HG03066 (cell line): ENCODE measurements at regions not wholly inside any gene's neighbourhood (a gene's known extent, or its start where the extent isn't known, plus 50 kb on each side); places are given as distances from the start of the nearest gene placed in this dataset.

ENCODE experiments used
- ATAC-seq: cut with Tn5 transposase; IDR thresholded peaks from one replicate; pipeline ENCODE4 v1.9.1; 2021; ENCODE audit warnings: low read depth; ENCODE audit not compliant: unreplicated experiment

- ATAC-seq = no peak
Observed at GRCh38 chr5:54859316-54859715, 126.1 kb downstream of the ESM1 start.

GRCh38 chr5:54854883-54855581 lies 130.4 kb downstream of the ESM1 start:
- no peak for ATAC-seq

DNA sequence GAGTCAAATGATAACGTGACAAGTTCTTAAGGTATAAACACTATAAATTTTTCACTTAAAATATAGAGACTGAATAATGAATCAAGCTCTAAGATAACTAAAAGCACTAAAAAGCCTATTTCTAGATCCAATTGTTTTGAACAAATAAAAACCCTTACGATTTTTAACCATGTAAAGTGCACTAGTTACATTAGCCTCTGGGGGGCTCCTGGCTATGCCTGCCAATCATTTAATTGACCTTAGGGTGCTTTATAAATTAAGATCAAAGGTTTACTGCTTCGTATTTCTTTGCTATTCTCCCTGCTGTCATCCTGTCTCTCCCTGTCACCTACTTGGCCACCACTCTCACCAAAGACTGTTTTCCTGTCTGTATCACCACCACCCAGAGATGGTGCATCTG lies 133.4 kb downstream of the ESM1 start:
- ATAC-seq = no peak

- ATAC-seq = no peak
Observed at GRCh38 chr5:54851449-54851848, 133.9 kb downstream of the ESM1 start.

GRCh38 chr5:54848581-54848980 lies 136.8 kb downstream of the ESM1 start:
- no peak for ATAC-seq

- no peak for ATAC-seq
Observed at GRCh38 chr5:54845567-54845941, 139.8 kb downstream of the ESM1 start.

GRCh38 chr5:54844905-54845566 lies 140.4 kb downstream of the ESM1 start:
- ATAC-seq = no peak

DNA sequence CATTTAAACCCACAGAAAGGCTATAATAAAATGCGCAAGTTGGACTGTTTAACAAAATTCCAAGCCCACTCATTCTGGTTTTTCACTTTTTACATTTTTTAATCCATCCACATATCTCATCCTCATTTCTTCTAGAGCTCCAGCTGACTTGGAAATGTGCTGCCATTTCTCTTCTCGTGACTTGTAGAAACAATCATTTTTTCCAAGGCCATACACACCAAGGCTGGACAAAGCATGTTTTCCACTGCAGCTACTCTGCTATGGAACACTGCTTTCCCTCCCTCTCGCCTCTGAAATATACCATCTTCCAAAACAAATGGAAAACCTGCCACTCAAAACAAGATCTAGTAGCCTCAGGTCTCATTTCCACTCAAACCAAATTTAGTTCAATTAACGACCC lies 141.1 kb downstream of the ESM1 start:
- no peak for ATAC-seq

DNA sequence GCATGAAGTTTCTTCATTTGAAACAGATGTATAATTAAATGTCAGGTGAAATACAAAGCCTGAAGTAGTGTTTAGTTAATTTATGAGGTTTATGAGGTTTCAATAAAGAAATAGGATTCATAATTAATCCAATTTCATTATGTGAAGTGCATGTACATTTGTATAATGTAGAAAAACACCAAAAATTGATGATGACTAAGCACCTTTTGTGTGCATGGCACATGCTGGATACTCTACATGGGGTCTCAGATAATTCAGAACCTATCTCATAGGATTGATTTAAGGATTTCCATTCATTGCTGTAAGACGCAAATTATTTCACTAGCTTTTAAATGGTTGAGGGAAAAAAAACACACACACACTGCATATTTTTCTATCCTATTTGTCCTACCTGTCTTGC lies 143.9 kb downstream of the ESM1 start:
- ATAC-seq = no peak

DNA sequence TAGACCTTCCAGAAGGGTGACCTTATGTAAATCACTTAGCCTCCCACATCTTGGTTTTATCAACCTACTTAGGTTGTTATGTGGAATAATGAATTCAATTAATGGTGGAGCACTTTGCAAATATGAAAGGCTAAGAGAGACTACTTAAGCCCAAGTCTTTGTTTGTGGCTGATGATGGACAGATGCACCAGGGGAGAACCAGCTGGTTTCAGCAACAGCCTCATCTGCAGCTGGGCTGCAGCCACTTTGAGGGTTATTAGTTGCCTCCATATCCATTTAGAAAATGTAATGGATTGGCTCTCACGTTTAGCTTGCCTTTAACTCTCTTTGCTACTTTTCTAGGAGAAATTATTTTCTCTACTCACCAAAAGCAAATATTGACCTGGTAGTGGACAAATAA lies 146.6 kb downstream of the ESM1 start:
- ATAC-seq = no peak

DNA sequence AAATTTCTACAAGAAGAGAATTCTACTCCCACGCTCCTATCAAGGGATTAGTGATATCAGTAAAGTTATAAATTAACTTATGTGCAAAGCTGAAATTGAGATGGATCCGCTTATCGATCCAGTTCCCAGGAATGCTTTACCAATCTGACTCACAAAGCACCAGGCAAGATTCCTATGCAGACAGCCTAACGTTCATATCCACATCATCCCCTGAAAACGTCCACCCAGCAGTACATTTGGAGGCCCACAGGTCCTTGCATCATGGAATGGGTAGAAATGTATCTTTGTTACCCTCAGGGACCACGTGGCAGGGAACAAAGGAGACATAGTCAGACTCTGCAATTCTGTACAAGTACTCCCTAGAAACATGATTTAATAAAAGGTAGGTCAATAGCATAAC lies 147.4 kb downstream of the ESM1 start:
- no peak for ATAC-seq

GRCh38 chr5:54837093-54837492 lies 148.3 kb downstream of the ESM1 start:
- no peak for ATAC-seq

GRCh38 chr5:54835647-54836046 lies 149.7 kb downstream of the ESM1 start:
- no peak for ATAC-seq

DNA sequence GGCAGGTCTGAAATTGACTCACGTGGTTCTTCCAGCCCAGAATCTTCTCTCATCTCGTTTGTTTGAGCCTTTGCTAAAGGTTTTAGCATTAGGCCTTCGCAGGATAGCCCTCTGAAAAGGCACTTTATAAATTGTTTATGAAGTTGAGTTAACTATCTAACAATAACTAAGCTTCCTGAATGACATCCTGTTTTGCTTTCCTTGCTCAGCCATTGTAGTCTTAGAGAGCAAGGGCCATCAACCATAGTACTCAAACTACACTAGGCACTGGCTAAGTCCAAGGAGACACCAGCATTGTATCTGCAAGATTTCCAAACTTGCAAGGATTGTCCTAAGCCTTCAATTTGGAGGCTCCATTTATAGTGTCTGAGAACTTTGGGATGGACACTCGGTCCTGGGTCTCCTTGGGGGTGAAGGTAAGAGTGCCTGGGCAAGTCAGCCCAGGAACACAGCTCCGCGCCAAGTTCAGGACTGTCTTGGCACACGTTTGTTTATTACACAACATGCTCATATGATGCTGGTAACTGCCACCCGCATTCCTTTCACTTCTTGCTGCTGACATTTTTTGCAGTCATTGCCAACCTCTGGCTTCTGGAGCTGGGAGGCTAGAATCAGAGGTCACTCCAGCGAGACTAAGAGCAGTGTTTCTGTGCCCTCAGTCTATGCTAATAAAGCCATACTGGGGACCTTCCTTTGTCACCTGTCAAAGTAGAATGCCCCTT lies 151.1 kb downstream of the ESM1 start:
- no peak for ATAC-seq

DNA sequence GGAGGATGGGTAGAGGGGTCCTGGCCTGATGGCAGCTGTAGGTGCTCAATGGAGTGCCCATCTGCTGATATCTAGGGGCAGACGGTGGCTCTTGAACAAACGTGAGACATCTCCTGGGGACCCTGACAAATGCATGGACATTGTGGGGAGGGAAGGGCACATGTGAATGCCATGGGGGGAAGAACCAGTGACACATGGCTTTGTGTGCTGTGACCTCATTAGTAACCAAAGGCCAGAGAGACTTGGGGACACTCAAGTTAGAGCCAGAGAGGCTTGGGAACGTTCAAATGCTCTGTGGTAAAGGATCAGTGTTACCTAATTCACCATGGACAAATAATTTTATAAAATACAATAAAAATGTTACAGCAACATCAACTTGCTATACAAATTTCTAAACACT lies 151.8 kb downstream of the ESM1 start:
- no peak for ATAC-seq

GRCh38 chr5:54832858-54833257 lies 152.5 kb downstream of the ESM1 start:
- no peak for ATAC-seq

- ATAC-seq = no peak
Observed at GRCh38 chr5:54832045-54832444, 153.3 kb downstream of the ESM1 start.

- ATAC-seq = no peak
Observed at GRCh38 chr5:54831233-54831632, 154.2 kb downstream of the ESM1 start.

- ATAC-seq = no peak
Observed at GRCh38 chr5:54829676-54830535, 155.5 kb downstream of the ESM1 start.

- ATAC-seq = no peak
Observed at GRCh38 chr5:54829102-54829501, 156.3 kb downstream of the ESM1 start.

DNA sequence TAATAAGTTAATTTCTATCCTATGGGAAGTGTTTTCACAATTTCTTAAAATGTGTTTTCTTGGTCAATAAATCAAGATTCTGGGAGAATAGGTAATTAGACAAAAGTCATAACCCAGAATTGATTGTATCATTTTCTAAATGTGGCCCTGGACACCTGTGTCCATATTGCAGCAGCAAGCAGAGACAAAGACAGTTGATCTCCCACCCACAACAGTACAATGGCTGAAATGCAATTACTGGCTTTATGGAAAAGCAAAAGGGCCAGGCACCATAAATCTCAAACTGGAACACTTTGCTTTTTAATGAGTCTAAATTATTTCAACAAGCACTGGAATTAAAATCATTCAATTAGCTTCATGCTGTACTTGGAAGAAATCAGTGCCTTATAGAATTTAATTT lies 157.2 kb downstream of the ESM1 start:
- no peak for ATAC-seq
